ENCODE measurements at regions not wholly inside any gene's neighbourhood (a gene's known extent, or its start where the extent isn't known, plus 50 kb on each side); places are given as distances from the start of the nearest gene placed in this dataset.

- H3K36me3 Mint-ChIP-seq (ENCODE audit: insufficient read depth), result no peaks in the 10 kb centered on the region
- DNase-seq (ENCODE audit: low spot score in 2 of 2) (no peak), ATAC-seq (replicated peaks; ENCODE audit: extremely low read depth, poor library complexity, severe bottlenecking) (no peak)
- H3K9me3 Mint-ChIP-seq, result peaks cover 21% of the 10 kb centered on the region
- no peak overlapping the region for H3K4me3 Mint-ChIP-seq
- H3K4me1 Mint-ChIP-seq, result no peaks in the 10 kb centered on the region
- H3K27ac Mint-ChIP-seq (ENCODE audit: low read depth), result no peak overlapping the region
- peaks cover 9% of the 10 kb centered on the region for H3K27me3 Mint-ChIP-seq
Observed at GRCh38 chr9:22265038-22265437, 181.6 kb upstream of the DMRTA1 start.

DNA sequence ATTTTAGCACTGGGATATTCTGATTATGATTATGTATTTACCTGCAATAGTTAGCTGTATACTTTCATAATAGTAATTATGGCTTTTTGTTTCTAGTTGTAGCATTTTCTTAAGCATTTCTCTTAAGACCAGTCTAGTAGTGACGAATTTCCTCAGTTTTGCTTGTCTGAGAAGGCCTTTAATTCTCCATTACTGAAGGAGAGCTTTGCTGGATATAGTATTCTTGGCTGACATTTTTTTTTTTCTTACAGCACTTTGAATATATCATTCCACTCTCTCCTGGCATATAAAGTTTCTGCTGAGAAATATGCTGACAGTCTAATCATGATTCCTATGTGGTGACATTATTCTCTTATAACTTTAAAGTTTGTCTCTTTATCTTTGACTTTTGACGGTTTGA lies 181.1 kb upstream of the DMRTA1 start:
- Mint-ChIP-seq H3K9me3 (peaks cover 21% of the 10 kb centered on the region), H3K27me3 (peaks cover 11% of the 10 kb centered on the region), H3K4me3 (no peak overlapping the region), H3K27ac (ENCODE audit: low read depth) (no peak overlapping the region), H3K4me1 (no peaks in the 10 kb centered on the region), H3K36me3 (ENCODE audit: insufficient read depth) (no peaks in the 10 kb centered on the region)
- no peak for DNase-seq (ENCODE audit: low spot score in 2 of 2)
- ATAC-seq (replicated peaks; ENCODE audit: extremely low read depth, poor library complexity, severe bottlenecking), result no peak

- Mint-ChIP-seq H3K36me3 (ENCODE audit: insufficient read depth) (no peaks in the 10 kb centered on the region), H3K9me3 (no peaks in the 10 kb centered on the region), H3K27ac (ENCODE audit: low read depth) (no peak overlapping the region), H3K4me1 (no peaks in the 10 kb centered on the region), H3K4me3 (no peak overlapping the region), H3K27me3 (peaks cover 11% of the 10 kb centered on the region)
- ATAC-seq (replicated peaks; ENCODE audit: extremely low read depth, poor library complexity, severe bottlenecking) (no peak), DNase-seq (ENCODE audit: low spot score in 2 of 2) (no peak)
Observed at GRCh38 chr9:22274477-22274876, 172.1 kb upstream of the DMRTA1 start.

GRCh38 chr9:22278426-22278825 lies 168.2 kb upstream of the DMRTA1 start:
- DNase-seq (ENCODE audit: low spot score in 2 of 2), result no peak
- no peak for ATAC-seq (replicated peaks; ENCODE audit: extremely low read depth, poor library complexity, severe bottlenecking)

GRCh38 chr9:22279636-22280035 lies 167.0 kb upstream of the DMRTA1 start:
- no peak overlapping the region for H3K27ac Mint-ChIP-seq (ENCODE audit: low read depth)
- ATAC-seq (replicated peaks; ENCODE audit: extremely low read depth, poor library complexity, severe bottlenecking) (no peak), DNase-seq (ENCODE audit: low spot score in 2 of 2) (no peak)
- no peaks in the 10 kb centered on the region for H3K27me3 Mint-ChIP-seq
- H3K36me3 Mint-ChIP-seq (ENCODE audit: insufficient read depth), result no peaks in the 10 kb centered on the region
- no peak overlapping the region for H3K4me3 Mint-ChIP-seq
- no peaks in the 10 kb centered on the region for H3K9me3 Mint-ChIP-seq
- H3K4me1 Mint-ChIP-seq, result no peaks in the 10 kb centered on the region

More at GRCh38 chr9:22278426-22278825, 168.2 kb upstream of the DMRTA1 start:
- H3K36me3 Mint-ChIP-seq (ENCODE audit: insufficient read depth), result no peaks in the 10 kb centered on the region
- no peak overlapping the region for H3K4me3 Mint-ChIP-seq
- no peaks in the 10 kb centered on the region for H3K27me3 Mint-ChIP-seq
- no peaks in the 10 kb centered on the region for H3K9me3 Mint-ChIP-seq
- no peaks in the 10 kb centered on the region for H3K4me1 Mint-ChIP-seq
- no peak overlapping the region for H3K27ac Mint-ChIP-seq (ENCODE audit: low read depth)

DNA sequence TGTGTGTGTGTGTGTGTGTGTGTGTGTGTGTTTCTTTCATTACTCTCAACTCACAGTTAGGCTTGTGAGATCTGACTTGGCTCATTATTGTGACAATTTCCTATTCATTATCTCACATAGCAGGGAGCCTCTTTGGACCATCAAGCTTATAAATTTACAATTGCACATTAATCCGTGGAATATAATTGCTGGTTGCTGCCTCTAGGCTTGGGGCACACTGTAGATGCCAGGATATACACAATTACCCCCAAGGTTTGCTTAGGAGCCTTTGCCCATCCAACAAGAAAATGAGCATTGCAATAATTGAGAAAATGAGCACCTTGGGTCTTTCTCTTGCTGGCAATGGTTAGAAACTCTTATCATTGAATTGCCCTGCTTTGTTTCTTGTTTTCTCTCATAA lies 161.6 kb upstream of the DMRTA1 start:
- no peaks in the 10 kb centered on the region for H3K4me1 Mint-ChIP-seq
- no peak for DNase-seq (ENCODE audit: low spot score in 2 of 2)
- no peak overlapping the region for H3K27ac Mint-ChIP-seq (ENCODE audit: low read depth)
- no peak for ATAC-seq (replicated peaks; ENCODE audit: extremely low read depth, poor library complexity, severe bottlenecking)
- no peaks in the 10 kb centered on the region for H3K9me3 Mint-ChIP-seq
- H3K36me3 Mint-ChIP-seq (ENCODE audit: insufficient read depth), result no peaks in the 10 kb centered on the region
- H3K27me3 Mint-ChIP-seq, result no peaks in the 10 kb centered on the region
- H3K4me3 Mint-ChIP-seq, result no peak overlapping the region

- Mint-ChIP-seq H3K4me3 (no peak overlapping the region), H3K27ac (ENCODE audit: low read depth) (no peak overlapping the region), H3K4me1 (no peaks in the 10 kb centered on the region), H3K36me3 (ENCODE audit: insufficient read depth) (no peaks in the 10 kb centered on the region), H3K27me3 (no peaks in the 10 kb centered on the region), H3K9me3 (no peaks in the 10 kb centered on the region)
- ATAC-seq (replicated peaks; ENCODE audit: extremely low read depth, poor library complexity, severe bottlenecking), result no peak
- DNase-seq (ENCODE audit: low spot score in 2 of 2), result no peak
Observed at GRCh38 chr9:22286661-22287060, 160.0 kb upstream of the DMRTA1 start.

DNA sequence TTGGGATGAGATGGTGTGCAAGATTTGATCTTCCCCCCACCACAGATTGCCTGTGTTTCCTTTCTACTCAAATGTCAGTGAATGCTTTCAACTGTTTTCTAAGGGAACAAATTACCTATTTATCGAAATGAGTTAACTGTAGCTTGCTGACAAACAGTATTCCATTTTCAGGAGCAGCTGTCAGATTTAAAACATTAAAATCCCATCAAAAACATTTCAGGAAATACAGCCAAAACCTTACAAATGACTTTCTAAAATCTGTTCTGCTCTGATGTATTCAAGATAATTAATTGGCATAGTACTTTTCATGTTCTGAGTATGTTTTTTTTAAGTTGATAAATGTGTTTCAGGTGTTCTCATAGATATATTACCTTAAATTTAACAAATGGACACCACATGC lies 158.0 kb upstream of the DMRTA1 start:
- Mint-ChIP-seq H3K27ac (ENCODE audit: low read depth) (no peak overlapping the region), H3K36me3 (ENCODE audit: insufficient read depth) (no peaks in the 10 kb centered on the region), H3K4me3 (no peak overlapping the region), H3K4me1 (no peaks in the 10 kb centered on the region), H3K27me3 (no peaks in the 10 kb centered on the region), H3K9me3 (no peaks in the 10 kb centered on the region)
- no peak for DNase-seq (ENCODE audit: low spot score in 2 of 2)
- ATAC-seq (replicated peaks; ENCODE audit: extremely low read depth, poor library complexity, severe bottlenecking), result no peak

DNA sequence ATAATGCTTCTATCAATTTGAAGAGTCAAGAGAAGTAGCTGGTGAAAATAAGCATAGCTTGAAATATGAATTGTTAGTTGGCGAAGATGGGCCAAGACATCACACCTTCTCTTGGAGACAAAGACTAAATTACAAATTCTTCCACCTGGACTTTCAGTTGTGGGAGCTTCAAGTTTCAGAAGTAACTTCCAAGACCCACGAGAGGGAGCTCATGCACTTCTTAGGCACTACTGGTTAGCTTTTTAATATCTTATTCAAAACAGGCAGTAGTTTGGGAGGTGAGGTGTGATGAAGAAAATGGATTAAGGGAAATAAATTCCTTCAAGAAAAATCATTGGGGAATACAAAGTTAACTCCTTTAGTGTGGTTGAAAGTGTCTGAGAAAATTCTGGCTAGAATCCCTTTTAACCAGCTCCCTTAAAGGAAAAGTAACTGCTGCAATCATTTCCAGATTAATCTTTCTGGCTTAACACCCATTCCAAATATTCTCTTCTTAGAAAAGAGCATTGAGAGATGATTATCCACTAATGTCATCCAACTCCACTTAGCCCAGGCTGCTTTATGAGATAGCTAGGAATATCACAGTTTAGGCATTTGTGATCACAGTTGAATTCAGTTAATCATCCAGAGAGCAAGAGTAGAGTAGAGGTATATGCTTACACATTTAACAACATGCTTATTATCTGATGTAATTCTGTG lies 139.5 kb upstream of the DMRTA1 start:
- Mint-ChIP-seq H3K27ac (ENCODE audit: low read depth) (no peak overlapping the region), H3K27me3 (peaks cover 15% of the 10 kb centered on the region), H3K36me3 (ENCODE audit: insufficient read depth) (no peaks in the 10 kb centered on the region), H3K9me3 (no peaks in the 10 kb centered on the region), H3K4me1 (no peaks in the 10 kb centered on the region), H3K4me3 (no peak overlapping the region)
- DNase-seq (ENCODE audit: low spot score in 2 of 2) (no peak), ATAC-seq (replicated peaks; ENCODE audit: extremely low read depth, poor library complexity, severe bottlenecking) (no peak)

DNA sequence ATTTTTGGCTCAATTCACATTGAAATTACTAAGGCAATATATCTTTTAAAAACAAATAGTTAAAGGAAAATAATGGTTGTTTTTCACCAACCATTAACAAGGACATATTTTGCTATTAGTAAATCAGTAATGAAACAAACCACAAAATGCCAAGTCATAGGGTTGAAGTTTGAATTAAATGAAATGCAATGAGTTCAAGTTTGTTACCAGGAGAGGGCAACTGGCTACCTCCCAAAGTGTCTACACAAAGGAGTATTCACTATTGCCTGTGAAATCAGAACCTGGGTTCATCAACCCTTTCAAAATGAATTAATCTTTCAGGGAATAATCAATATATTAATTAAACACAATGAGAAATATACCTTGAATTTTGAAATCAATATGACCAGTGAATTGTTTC lies 138.4 kb upstream of the DMRTA1 start:
- H3K27me3 Mint-ChIP-seq, result peaks cover 15% of the 10 kb centered on the region
- H3K4me1 Mint-ChIP-seq, result no peaks in the 10 kb centered on the region

DNA sequence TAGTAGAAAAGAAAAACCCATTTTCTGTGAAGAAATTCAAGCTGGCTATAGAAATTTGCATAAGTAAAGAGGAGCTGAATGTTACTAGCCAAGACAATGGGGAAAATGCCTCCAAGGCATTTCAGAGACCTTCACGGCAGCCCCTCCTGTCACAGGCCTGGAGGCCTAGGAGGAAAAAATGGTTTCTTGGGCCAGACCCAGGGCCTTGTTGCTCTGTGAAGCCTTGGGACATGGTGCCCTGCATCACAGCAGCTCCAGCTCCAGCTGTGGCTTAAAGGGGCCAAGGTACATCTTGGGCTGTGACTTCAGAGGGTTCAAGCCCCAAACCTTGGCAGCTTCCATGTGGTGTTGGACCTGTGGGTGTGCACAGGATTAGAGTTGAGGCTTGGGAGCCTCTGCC lies 130.0 kb upstream of the DMRTA1 start:
- no peaks in the 10 kb centered on the region for H3K4me1 Mint-ChIP-seq
- ATAC-seq (replicated peaks; ENCODE audit: extremely low read depth, poor library complexity, severe bottlenecking), result no peak
- H3K36me3 Mint-ChIP-seq (ENCODE audit: insufficient read depth), result peaks cover 2% of the 10 kb centered on the region

More for the DNA sequence above, 138.4 kb upstream of the DMRTA1 start:
- H3K27ac Mint-ChIP-seq (ENCODE audit: low read depth), result no peak overlapping the region
- H3K36me3 Mint-ChIP-seq (ENCODE audit: insufficient read depth), result no peaks in the 10 kb centered on the region
- no peak for DNase-seq (ENCODE audit: low spot score in 2 of 2)
- ATAC-seq (replicated peaks; ENCODE audit: extremely low read depth, poor library complexity, severe bottlenecking), result no peak
- no peaks in the 10 kb centered on the region for H3K9me3 Mint-ChIP-seq
- H3K4me3 Mint-ChIP-seq, result no peak overlapping the region

DNA sequence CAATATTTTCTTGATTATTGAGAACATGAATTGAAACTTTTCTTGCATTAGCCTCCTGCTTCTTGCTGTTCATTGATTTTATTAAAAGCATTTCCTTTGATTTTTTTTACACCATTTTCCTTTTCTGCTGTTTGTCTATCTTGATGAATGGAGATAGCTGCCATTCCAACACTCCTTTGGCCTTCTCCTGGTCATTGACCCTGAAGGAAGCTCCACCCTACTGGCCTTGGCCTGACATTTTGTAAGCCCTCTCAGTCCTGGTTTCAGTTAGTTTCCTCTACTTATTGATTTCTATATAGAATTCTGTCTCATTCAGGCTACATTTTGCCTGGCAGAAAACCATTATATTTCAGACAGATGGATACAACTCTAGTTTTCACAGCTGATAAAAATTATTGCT lies 115.1 kb upstream of the DMRTA1 start:
- no peaks in the 10 kb centered on the region for H3K36me3 Mint-ChIP-seq (ENCODE audit: insufficient read depth)
- no peak overlapping the region for H3K4me3 Mint-ChIP-seq
- H3K27ac Mint-ChIP-seq (ENCODE audit: low read depth), result no peak overlapping the region
- H3K9me3 Mint-ChIP-seq, result peaks cover 5% of the 10 kb centered on the region
- H3K27me3 Mint-ChIP-seq, result no peaks in the 10 kb centered on the region
- ATAC-seq (replicated peaks; ENCODE audit: extremely low read depth, poor library complexity, severe bottlenecking) (no peak), DNase-seq (ENCODE audit: low spot score in 2 of 2) (no peak)
- no peaks in the 10 kb centered on the region for H3K4me1 Mint-ChIP-seq

More for the DNA sequence above, 130.0 kb upstream of the DMRTA1 start:
- no peak for DNase-seq (ENCODE audit: low spot score in 2 of 2)
- no peak overlapping the region for H3K4me3 Mint-ChIP-seq
- H3K27me3 Mint-ChIP-seq, result no peaks in the 10 kb centered on the region
- H3K9me3 Mint-ChIP-seq, result peaks cover 6% of the 10 kb centered on the region
- no peak overlapping the region for H3K27ac Mint-ChIP-seq (ENCODE audit: low read depth)

DNA sequence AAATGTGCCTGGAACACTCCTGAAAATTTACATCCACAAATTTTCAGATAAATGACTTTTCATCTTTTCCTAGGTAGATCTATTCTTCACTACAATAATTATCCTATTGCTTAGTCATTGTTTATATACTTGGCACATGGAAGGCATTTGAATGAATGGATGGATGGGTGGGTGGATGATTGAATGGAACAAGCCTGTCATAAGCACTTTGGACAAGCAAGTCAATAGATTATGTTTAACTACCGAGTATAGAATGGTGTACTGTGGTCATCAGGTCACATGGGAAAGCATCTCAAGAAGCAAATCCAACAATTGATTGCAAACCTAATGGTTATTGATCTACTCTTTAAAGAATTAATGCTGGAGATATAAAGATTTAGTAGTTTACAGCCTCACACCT lies 114.4 kb upstream of the DMRTA1 start:
- no peak for DNase-seq (ENCODE audit: low spot score in 2 of 2)
- H3K4me1 Mint-ChIP-seq, result no peaks in the 10 kb centered on the region
- H3K4me3 Mint-ChIP-seq, result no peak overlapping the region
- no peaks in the 10 kb centered on the region for H3K36me3 Mint-ChIP-seq (ENCODE audit: insufficient read depth)
- peaks cover 5% of the 10 kb centered on the region for H3K9me3 Mint-ChIP-seq
- ATAC-seq (replicated peaks; ENCODE audit: extremely low read depth, poor library complexity, severe bottlenecking), result no peak
- no peaks in the 10 kb centered on the region for H3K27me3 Mint-ChIP-seq
- H3K27ac Mint-ChIP-seq (ENCODE audit: low read depth), result no peak overlapping the region

Measured in central memory CD8-positive, alpha-beta T cell (primary cell).